GF-D8 (cell line): ENCODE measurements at regions not wholly inside any gene's neighbourhood (a gene's known extent, or its start where the extent isn't known, plus 50 kb on each side); places are given as distances from the start of the nearest gene placed in this dataset.
"Not testable (repeated sequence)": the region's sequence is repeated elsewhere in the genome, so short reads cannot be mapped to it uniquely, and the experiment has no call there.

Experiments used
- DNase-seq: peaks from one replicate; lab custom pipeline; 2025; lab: John Stamatoyannopoulos, UW

DNA sequence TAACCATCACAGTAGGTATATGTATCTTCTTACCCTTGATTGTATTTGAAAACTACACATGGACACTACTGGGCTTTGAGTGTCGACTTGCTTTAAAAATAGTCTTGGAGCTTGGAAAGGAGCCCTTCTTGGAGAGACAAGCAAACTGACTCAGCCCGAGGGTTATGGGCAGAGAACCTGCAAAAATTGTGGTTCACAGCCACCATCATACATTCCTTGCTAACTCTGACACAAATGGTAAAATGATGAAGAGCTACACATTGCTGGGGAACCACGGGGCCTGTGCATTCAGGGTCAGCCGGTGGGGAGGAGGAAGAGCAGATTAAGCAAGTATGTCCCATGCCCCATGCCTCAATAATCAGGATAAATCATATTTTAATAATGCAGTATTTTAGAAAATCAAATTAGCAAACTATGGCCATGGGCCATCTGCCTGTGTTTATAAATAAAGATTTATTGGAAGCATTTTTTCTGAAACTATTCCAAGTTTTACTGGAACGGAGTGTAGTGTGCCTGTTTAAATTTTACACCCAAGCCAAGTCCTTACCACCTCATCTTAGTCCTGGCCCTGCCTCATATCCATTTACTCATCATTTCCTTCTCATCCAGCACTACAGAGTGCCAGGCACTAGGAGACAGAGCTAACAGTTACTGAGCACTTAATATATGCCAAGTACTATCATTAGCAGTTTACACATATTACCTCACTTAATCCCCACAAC lies 195.7 kb downstream of the PALM2AKAP2 start:
- no peak for DNase-seq

- no peak for DNase-seq
Observed at GRCh38 chr9:109976303-109976702, 196.3 kb downstream of the PALM2AKAP2 start.

- DNase-seq, result no peak
Observed at GRCh38 chr9:109977521-109977920, 197.5 kb downstream of the PALM2AKAP2 start.

- DNase-seq, result no peak
Observed at GRCh38 chr9:109981091-109981490, 201.1 kb downstream of the PALM2AKAP2 start.

- DNase-seq, result no peak
Observed at GRCh38 chr9:109986521-109986991, 206.6 kb downstream of the PALM2AKAP2 start.

- DNase-seq, result no peak
Observed at GRCh38 chr9:109989296-109989695, 209.3 kb downstream of the PALM2AKAP2 start.

GRCh38 chr9:109990541-109990940 lies 210.5 kb downstream of the PALM2AKAP2 start:
- no peak for DNase-seq

DNA sequence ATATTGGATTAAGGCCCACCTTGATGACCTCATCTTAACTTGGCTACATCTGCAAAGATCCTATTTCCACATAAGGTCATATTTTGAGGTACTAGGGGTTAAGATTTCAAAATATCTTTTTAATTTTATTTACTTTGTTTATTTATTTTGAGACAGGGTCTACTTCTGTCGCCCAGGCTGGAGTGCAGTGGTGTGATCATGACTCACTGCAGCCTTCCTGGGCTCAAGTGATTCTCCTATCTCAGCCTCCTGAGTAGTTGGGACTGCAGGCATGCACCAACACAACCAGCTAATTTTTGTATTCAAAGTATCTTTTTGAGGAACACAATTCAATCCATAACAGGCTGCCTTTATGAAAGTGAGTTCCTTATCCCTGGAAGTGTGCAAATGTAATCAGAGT lies 212.3 kb downstream of the PALM2AKAP2 start:
- DNase-seq, result no peak

- no peak for DNase-seq
Observed at GRCh38 chr9:109993250-109993978, 213.4 kb downstream of the PALM2AKAP2 start.

- DNase-seq, result no peak
Observed at GRCh38 chr9:109994141-109994540, 213.8 kb downstream of the C9orf152 start.

- no peak for DNase-seq
Observed at GRCh38 chr9:109996936-109997580, 210.9 kb downstream of the C9orf152 start.

- no peak for DNase-seq
Observed at GRCh38 chr9:109997682-109998081, 210.3 kb downstream of the C9orf152 start.

DNA sequence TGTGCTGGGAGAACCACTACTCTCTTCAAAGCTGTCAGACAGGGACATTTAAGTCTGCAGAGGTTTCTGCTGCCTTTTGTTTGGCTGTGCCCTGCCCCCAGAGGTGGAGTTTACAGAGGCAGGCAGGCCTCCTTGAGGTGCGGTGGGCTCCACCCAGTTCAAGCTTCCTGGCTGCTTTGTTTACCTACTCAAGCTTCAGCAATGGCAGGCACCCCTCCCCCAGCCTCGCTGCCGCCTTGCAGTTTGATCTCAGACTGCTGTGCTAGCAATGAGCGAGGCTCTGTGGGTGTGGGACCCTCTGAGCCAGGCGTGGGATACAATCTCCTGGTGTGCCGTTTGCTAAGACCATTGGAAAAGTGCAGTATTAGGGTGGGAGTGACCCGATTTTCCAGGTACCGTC lies 202.4 kb downstream of the C9orf152 start:
- DNase-seq, result not testable (repeated sequence)

- no peak for DNase-seq
Observed at GRCh38 chr9:110006657-110007056, 201.3 kb downstream of the C9orf152 start.

DNA sequence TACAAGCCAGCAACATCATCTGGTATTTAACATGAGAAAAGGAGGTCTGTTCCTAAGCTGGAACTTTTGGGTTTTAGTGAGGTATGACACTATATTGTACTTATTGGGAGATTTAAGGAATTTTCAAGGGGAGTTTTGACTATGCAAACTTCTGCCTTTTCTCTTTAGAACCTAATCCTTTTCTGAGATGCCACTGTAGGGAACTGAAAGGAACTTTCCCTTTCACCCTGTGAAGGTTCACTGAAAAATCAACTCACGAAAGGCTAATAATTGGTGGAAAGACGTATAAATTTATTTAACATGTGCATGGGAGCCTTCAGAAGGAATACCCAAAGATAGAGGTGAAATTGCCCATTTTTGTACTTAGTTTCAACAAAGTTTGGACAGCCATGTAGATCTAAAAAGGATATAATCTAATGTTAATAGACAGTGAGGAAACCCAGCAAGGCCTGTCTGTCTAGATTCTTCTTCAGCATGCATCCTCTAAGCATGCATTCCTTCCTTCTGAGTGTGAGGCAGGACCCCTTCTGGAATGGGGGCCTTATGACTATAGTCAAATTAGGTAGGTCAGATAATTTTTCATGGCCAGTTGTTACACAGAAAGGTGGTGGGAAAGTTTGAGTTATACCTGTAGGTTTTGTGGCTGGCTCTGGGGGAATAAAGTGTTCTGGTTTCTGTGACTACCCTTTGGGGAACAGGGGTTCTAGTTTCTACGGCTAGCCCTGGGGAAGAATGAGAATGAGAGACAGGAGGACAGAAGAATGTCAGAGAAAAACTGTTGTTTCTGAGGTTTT lies 200.3 kb downstream of the C9orf152 start:
- DNase-seq, result no peak

DNA sequence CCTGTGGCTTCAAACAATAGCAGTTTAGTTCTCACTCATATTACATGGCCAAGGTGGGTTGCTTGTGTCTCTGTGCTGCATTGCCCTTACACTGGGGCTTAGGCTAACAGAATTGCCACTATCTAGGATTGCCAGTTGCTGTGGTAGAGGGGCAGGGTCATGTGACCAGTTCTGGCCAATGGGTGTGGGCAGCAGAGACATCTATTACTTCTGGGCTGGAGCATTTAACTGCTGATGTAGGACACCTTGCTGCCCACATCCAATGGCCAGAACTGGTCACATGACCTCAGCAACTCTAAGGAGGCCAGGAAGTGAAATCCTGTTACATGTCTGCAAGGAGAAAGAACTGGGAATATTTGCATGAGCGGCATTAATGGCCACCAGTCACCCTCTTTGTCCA lies 199.3 kb downstream of the C9orf152 start:
- DNase-seq, result no peak

GRCh38 chr9:110011628-110012320 lies 196.2 kb downstream of the C9orf152 start:
- DNase-seq, result no peak

DNA sequence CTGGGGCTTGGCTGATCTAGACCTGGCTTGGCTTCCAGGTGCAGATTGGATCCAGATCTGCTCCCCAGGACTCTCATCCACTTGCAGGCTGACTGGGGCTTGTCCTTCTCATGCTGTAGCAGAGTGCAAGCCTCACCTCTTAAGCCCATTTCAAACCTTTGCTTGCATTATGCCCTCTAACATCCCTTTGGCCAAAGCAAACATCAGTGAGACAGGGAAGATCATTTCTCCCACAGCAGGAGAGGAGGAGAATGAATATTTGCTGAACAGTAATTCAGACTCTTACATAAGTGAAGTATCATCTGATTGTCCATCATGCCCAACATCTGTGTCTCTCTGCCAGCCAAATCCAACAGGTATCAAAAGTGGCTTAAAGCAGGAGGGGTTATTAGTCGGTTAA lies 194.9 kb downstream of the C9orf152 start:
- DNase-seq, result no peak

- no peak for DNase-seq
Observed at GRCh38 chr9:110015759-110016158, 192.2 kb downstream of the C9orf152 start.

GRCh38 chr9:110016340-110016739 lies 191.6 kb downstream of the C9orf152 start:
- no peak for DNase-seq

DNA sequence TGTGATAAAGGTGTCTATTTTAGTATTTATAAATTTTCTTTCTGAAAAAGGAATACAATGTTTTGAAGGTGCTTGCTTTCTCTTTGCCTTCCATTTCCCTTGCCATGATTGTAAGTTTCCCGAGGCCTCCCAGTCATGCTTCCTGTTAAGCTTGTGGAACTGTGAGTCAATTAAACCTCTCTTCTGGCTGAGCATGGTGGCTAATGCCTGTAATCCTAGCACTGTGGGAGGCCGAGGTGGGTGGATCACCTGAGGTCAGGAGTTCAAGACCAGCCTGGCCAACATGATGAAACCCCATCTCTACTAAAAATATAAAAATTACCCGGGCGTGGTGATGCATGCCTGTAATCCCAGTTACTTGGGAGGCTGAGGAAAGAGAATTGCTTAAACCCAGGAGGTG lies 187.7 kb downstream of the C9orf152 start:
- not testable (repeated sequence) for DNase-seq
